GM23338 (cell line): ENCODE measurements at regions not wholly inside any gene's neighbourhood (a gene's known extent, or its start where the extent isn't known, plus 50 kb on each side); places are given as distances from the start of the nearest gene placed in this dataset.

Experiments used
- ATAC-seq: fragments of 200-7000 bp; cut with Tn5 transposase; 3 replicates; pipeline ENCODE4 v1.9.1; 2020
- DNase-seq: peaks from one replicate; pipeline ENCODE4 v3.0.0-alpha.2; 2015; ENCODE audit warnings: low spot score
- H2AFZ ChIP-seq: fragments of 200-600 bp; sonication (generic); 2 replicates; pipeline ENCODE4 v1.8.0; 2016; ENCODE audit warnings: antibody characterized with exemption, mild to moderate bottlenecking, moderate library complexity
- H3F3A ChIP-seq: fragments of 200-600 bp; sonication (generic); replicated peaks from 2 replicates; pipeline ENCODE4 v1.8.0; 2017; ENCODE audit warnings: antibody characterized with exemption, mixed run types, low read depth
- H3K27ac ChIP-seq: fragments of 200-600 bp; sonication (generic); 2 replicates; pipeline ENCODE4 v1.6.1; 2016; ENCODE audit warnings: low read depth
- H3K27me3 ChIP-seq: fragments of 200-600 bp; sonication (generic); 2 replicates; pipeline ENCODE4 v1.8.0; 2016; ENCODE audit warnings: mild to moderate bottlenecking, mixed run types, moderate library complexity; ENCODE audit not compliant: insufficient read depth
- H3K36me3 ChIP-seq: fragments of 200-600 bp; sonication (generic); 2 replicates; pipeline ENCODE4 v1.8.0; 2016; ENCODE audit warnings: mild to moderate bottlenecking; ENCODE audit not compliant: insufficient read depth
- H3K4me1 ChIP-seq: fragments of 200-600 bp; sonication (generic); 2 replicates; pipeline ENCODE4 v1.8.0; 2016; ENCODE audit warnings: mild to moderate bottlenecking, moderate library complexity; ENCODE audit not compliant: insufficient read depth
- H3K4me2 ChIP-seq: fragments of 200-600 bp; sonication (generic); 2 replicates; pipeline ENCODE4 v1.7.1; 2017; ENCODE audit warnings: mixed run types
- H3K4me3 ChIP-seq: fragments of 200-600 bp; sonication (generic); 2 replicates; pipeline ENCODE4 v1.6.1; 2016; ENCODE audit warnings: mixed run types
- H3K79me2 ChIP-seq: fragments of 200-600 bp; sonication (generic); replicated peaks from 2 replicates; pipeline ENCODE4 v1.8.0; 2017; ENCODE audit warnings: mild to moderate bottlenecking; ENCODE audit not compliant: insufficient read depth
- H3K9me2 ChIP-seq: fragments of 200-600 bp; sonication (generic); 2 replicates; pipeline ENCODE4 v1.8.0; 2017; ENCODE audit not compliant: insufficient read depth
- H4K20me1 ChIP-seq: fragments of 200-600 bp; sonication (generic); replicated peaks from 2 replicates; pipeline ENCODE4 v1.8.0; 2017; ENCODE audit warnings: mild to moderate bottlenecking; ENCODE audit not compliant: insufficient read depth
- H3K27ac Mint-ChIP-seq: 2 replicates; pipeline ENCODE4 v1.8.0; 2020; ENCODE audit warnings: inconsistent platforms, mild to moderate bottlenecking, moderate library complexity, mixed read lengths
- H3K27me3 Mint-ChIP-seq: 3 replicates; pipeline ENCODE4 v1.8.0; 2022; ENCODE audit warnings: low read depth, mild to moderate bottlenecking, moderate library complexity, mixed read lengths, inconsistent platforms; ENCODE audit not compliant: insufficient read depth, poor library complexity
- H3K36me3 Mint-ChIP-seq: 3 replicates; pipeline ENCODE4 v1.8.0; 2021; ENCODE audit warnings: low read depth, mild to moderate bottlenecking, inconsistent platforms, moderate library complexity, mixed read lengths
- H3K4me1 Mint-ChIP-seq: 3 replicates; pipeline ENCODE4 v1.8.0; 2020; ENCODE audit warnings: mild to moderate bottlenecking, inconsistent platforms, mixed read lengths
- H3K4me3 Mint-ChIP-seq: 3 replicates; pipeline ENCODE4 v1.8.0; 2021; ENCODE audit warnings: moderate library complexity, mild to moderate bottlenecking, inconsistent platforms, mixed read lengths
- H3K9me3 Mint-ChIP-seq: 3 replicates; pipeline ENCODE4 v1.8.0; 2020; ENCODE audit warnings: moderate library complexity, mild to moderate bottlenecking, inconsistent platforms, mixed read lengths
- CREB1 ChIP-seq: fragments of 250-450 bp; sonication (Bioruptor Pico); IDR thresholded peaks from 2 replicates; pipeline ENCODE4 v1.5.0; 2020; ENCODE audit warnings: low read depth, mild to moderate bottlenecking, moderate library complexity
- EZH2 ChIP-seq: fragments of 200-600 bp; sonication (generic); IDR thresholded peaks from one replicate; pipeline ENCODE4 v1.8.0; 2017; ENCODE audit warnings: antibody characterized with exemption, mild to moderate bottlenecking, low read depth; ENCODE audit not compliant: unreplicated experiment
- EZH2phosphoT487 ChIP-seq: fragments of 200-600 bp; sonication (generic); IDR thresholded peaks from one replicate; pipeline ENCODE4 v1.8.1; 2018; ENCODE audit warnings: antibody characterized with exemption; ENCODE audit not compliant: unreplicated experiment
- JUNB ChIP-seq: IDR thresholded peaks from one replicate; pipeline ENCODE4 v1.6.1; 2016; ENCODE audit warnings: antibody characterized with exemption; ENCODE audit not compliant: unreplicated experiment
- NANOG ChIP-seq: IDR thresholded peaks from 2 replicates; pipeline ENCODE4 v1.6.1; 2016; ENCODE audit warnings: antibody characterized with exemption, borderline replicate concordance
- POLR2AphosphoS5 ChIP-seq: IDR thresholded peaks from 2 replicates; pipeline ENCODE4 v1.6.1; 2016; ENCODE audit warnings: antibody characterized with exemption, low read depth
- STAT1 ChIP-seq: IDR thresholded peaks from one replicate; pipeline ENCODE4 v1.6.1; 2016; ENCODE audit warnings: antibody characterized with exemption; ENCODE audit not compliant: unreplicated experiment
- ZNF114 ChIP-seq: fragments of 250-450 bp; sonication (Bioruptor Pico); IDR thresholded peaks from 2 replicates; pipeline ENCODE4 v1.5.0; 2020; ENCODE audit warnings: mild to moderate bottlenecking, moderate library complexity
- ZNF331 ChIP-seq: fragments of 250-450 bp; sonication (Bioruptor Pico); IDR thresholded peaks from 2 replicates; pipeline ENCODE4 v1.5.0; 2020; ENCODE audit warnings: low read depth, mild to moderate bottlenecking, moderate library complexity
- TF ChIP-seq, protein P1 (sequence below), 2 experiments: fragments of 200-600 bp in 1 of 2; sonication (generic) in 1 of 2; conservative IDR thresholded peaks; 2 replicates each; pipeline versions ENCODE4 v1.5.1 to v1.6.1; 2016 to 2017; ENCODE audit warnings: antibody characterized with exemption in 2 of 2, low read depth in 2 of 2, mild to moderate bottlenecking in 2 of 2, moderate library complexity in 1 of 2
- TF ChIP-seq, protein P2 (sequence below): IDR thresholded peaks from one replicate; pipeline ENCODE4 v1.6.1; 2018; ENCODE audit warnings: antibody characterized with exemption; ENCODE audit not compliant: unreplicated experiment
- TF ChIP-seq, protein P3 (sequence below): fragments of 250-450 bp; sonication (Bioruptor Pico); IDR thresholded peaks from 2 replicates; pipeline ENCODE4 v1.5.0; 2020; ENCODE audit warnings: mild to moderate bottlenecking, moderate library complexity
- TF ChIP-seq, protein P4 (sequence below): IDR thresholded peaks from 2 replicates; pipeline ENCODE4 v1.6.1; 2016; ENCODE audit warnings: antibody characterized with exemption

DNA sequence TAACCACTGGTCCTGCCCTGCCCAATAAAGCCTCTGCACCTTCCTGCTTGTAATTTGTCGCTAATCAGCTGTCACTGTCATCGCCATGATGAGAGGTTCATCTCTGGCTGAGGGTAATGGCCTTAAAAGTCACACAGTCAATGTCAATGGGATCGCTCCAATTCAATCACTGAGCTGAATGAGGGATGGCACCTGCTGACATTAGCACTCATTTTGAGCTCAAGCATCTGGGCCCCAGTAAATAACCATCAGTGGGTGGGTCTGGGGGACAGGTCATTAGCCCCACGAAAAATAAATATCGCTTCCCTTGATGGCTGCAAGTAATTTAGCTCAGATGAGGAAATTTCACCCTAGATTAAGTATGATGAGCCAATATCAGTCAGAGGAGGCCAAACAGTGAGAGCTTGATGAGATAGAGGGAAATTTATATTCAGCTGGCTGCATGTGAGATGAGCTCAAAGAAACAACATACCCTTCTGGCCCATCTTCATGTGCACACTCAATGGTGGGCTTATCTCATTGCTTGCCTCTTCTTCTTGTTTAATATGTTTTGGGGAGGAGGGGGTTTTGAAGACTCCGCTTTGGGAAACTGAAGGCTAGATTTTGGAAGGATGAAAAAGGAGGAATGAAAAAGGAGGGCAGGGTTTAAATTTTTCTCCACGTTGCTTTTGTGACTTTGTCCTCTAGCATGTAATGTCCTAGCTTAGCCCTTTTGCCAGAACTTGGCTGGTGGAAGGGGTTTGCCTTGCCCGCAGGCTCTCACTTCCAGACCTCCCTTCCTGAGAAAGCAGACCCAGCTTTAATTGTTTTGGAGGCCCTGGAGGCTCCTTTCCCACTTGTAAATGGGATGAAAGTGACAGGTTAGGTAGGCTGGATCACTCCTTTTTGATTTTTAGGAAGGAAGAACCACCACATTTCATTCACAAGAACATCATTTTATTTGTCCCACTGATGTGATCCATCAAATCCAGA lies 84.8 kb upstream of the PAQR3 start:
- Histone ChIP-seq H3K79me2 (no peaks in the 10 kb centered on the region), H3K36me3 (no peaks in the 10 kb centered on the region), H3K4me1 (no peaks in the 10 kb centered on the region), H3K9me2 (no peaks in the 10 kb centered on the region), H3K4me3 (no peak overlapping the region), H3K4me2 (no peak overlapping the region), H3K27ac (no peak overlapping the region), H4K20me1 (no peaks in the 10 kb centered on the region), H3K27me3 (no peaks in the 10 kb centered on the region), H2AFZ (no peak overlapping the region), H3F3A (no peaks in the 10 kb centered on the region)
- Mint-ChIP-seq H3K27ac (no peak overlapping the region), H3K36me3 (no peaks in the 10 kb centered on the region), H3K27me3 (no peaks in the 10 kb centered on the region), H3K4me3 (no peak overlapping the region), H3K9me3 (0 out of 3 replicates have a peak, but pooled peaks cover 2% of the 10 kb centered on the region), H3K4me1 (no peaks in the 10 kb centered on the region)
- TF ChIP-seq ZNF331 (CRISPR knock-in tag) = no peak
- TF ChIP-seq, protein P1, sequence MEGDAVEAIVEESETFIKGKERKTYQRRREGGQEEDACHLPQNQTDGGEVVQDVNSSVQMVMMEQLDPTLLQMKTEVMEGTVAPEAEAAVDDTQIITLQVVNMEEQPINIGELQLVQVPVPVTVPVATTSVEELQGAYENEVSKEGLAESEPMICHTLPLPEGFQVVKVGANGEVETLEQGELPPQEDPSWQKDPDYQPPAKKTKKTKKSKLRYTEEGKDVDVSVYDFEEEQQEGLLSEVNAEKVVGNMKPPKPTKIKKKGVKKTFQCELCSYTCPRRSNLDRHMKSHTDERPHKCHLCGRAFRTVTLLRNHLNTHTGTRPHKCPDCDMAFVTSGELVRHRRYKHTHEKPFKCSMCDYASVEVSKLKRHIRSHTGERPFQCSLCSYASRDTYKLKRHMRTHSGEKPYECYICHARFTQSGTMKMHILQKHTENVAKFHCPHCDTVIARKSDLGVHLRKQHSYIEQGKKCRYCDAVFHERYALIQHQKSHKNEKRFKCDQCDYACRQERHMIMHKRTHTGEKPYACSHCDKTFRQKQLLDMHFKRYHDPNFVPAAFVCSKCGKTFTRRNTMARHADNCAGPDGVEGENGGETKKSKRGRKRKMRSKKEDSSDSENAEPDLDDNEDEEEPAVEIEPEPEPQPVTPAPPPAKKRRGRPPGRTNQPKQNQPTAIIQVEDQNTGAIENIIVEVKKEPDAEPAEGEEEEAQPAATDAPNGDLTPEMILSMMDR (conservative IDR thresholded peaks at IDR 0.05; ENCODE audit: low read depth in 2 of 2) = no peak
- no peak for TF ChIP-seq CREB1 (CRISPR knock-in tag)
- TF ChIP-seq, protein P2, sequence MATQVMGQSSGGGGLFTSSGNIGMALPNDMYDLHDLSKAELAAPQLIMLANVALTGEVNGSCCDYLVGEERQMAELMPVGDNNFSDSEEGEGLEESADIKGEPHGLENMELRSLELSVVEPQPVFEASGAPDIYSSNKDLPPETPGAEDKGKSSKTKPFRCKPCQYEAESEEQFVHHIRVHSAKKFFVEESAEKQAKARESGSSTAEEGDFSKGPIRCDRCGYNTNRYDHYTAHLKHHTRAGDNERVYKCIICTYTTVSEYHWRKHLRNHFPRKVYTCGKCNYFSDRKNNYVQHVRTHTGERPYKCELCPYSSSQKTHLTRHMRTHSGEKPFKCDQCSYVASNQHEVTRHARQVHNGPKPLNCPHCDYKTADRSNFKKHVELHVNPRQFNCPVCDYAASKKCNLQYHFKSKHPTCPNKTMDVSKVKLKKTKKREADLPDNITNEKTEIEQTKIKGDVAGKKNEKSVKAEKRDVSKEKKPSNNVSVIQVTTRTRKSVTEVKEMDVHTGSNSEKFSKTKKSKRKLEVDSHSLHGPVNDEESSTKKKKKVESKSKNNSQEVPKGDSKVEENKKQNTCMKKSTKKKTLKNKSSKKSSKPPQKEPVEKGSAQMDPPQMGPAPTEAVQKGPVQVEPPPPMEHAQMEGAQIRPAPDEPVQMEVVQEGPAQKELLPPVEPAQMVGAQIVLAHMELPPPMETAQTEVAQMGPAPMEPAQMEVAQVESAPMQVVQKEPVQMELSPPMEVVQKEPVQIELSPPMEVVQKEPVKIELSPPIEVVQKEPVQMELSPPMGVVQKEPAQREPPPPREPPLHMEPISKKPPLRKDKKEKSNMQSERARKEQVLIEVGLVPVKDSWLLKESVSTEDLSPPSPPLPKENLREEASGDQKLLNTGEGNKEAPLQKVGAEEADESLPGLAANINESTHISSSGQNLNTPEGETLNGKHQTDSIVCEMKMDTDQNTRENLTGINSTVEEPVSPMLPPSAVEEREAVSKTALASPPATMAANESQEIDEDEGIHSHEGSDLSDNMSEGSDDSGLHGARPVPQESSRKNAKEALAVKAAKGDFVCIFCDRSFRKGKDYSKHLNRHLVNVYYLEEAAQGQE = no peak
- TF ChIP-seq ZNF114 (CRISPR knock-in tag) = no peak
- no peak for TF ChIP-seq EZH2phosphoT487
- TF ChIP-seq, protein P3, sequence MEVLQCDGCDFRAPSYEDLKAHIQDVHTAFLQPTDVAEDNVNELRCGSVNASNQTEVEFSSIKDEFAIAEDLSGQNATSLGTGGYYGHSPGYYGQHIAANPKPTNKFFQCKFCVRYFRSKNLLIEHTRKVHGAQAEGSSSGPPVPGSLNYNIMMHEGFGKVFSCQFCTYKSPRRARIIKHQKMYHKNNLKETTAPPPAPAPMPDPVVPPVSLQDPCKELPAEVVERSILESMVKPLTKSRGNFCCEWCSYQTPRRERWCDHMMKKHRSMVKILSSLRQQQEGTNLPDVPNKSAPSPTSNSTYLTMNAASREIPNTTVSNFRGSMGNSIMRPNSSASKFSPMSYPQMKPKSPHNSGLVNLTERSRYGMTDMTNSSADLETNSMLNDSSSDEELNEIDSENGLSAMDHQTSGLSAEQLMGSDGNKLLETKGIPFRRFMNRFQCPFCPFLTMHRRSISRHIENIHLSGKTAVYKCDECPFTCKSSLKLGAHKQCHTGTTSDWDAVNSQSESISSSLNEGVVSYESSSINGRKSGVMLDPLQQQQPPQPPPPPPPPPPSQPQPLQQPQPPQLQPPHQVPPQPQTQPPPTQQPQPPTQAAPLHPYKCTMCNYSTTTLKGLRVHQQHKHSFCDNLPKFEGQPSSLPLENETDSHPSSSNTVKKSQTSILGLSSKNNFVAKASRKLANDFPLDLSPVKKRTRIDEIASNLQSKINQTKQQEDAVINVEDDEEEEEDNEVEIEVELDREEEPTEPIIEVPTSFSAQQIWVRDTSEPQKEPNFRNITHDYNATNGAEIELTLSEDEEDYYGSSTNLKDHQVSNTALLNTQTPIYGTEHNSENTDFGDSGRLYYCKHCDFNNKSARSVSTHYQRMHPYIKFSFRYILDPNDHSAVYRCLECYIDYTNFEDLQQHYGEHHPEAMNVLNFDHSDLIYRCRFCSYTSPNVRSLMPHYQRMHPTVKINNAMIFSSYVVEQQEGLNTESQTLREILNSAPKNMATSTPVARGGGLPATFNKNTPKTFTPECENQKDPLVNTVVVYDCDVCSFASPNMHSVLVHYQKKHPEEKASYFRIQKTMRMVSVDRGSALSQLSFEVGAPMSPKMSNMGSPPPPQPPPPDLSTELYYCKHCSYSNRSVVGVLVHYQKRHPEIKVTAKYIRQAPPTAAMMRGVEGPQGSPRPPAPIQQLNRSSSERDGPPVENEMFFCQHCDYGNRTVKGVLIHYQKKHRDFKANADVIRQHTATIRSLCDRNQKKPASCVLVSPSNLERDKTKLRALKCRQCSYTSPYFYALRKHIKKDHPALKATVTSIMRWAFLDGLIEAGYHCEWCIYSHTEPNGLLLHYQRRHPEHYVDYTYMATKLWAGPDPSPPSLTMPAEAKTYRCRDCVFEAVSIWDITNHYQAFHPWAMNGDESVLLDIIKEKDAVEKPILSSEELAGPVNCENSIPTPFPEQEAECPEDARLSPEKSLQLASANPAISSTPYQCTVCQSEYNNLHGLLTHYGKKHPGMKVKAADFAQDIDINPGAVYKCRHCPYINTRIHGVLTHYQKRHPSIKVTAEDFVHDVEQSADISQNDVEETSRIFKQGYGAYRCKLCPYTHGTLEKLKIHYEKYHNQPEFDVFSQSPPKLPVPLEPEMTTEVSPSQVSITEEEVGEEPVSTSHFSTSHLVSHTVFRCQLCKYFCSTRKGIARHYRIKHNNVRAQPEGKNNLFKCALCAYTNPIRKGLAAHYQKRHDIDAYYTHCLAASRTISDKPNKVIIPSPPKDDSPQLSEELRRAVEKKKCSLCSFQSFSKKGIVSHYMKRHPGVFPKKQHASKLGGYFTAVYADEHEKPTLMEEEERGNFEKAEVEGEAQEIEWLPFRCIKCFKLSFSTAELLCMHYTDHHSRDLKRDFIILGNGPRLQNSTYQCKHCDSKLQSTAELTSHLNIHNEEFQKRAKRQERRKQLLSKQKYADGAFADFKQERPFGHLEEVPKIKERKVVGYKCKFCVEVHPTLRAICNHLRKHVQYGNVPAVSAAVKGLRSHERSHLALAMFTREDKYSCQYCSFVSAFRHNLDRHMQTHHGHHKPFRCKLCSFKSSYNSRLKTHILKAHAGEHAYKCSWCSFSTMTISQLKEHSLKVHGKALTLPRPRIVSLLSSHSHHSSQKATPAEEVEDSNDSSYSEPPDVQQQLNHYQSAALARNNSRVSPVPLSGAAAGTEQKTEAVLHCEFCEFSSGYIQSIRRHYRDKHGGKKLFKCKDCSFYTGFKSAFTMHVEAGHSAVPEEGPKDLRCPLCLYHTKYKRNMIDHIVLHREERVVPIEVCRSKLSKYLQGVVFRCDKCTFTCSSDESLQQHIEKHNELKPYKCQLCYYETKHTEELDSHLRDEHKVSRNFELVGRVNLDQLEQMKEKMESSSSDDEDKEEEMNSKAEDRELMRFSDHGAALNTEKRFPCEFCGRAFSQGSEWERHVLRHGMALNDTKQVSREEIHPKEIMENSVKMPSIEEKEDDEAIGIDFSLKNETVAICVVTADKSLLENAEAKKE = no peak
- TF ChIP-seq NANOG = no peak
- TF ChIP-seq POLR2AphosphoS5 = no peak
- no peak for TF ChIP-seq JUNB
- no peak for TF ChIP-seq STAT1
- no peak for TF ChIP-seq EZH2
- TF ChIP-seq, protein P4, sequence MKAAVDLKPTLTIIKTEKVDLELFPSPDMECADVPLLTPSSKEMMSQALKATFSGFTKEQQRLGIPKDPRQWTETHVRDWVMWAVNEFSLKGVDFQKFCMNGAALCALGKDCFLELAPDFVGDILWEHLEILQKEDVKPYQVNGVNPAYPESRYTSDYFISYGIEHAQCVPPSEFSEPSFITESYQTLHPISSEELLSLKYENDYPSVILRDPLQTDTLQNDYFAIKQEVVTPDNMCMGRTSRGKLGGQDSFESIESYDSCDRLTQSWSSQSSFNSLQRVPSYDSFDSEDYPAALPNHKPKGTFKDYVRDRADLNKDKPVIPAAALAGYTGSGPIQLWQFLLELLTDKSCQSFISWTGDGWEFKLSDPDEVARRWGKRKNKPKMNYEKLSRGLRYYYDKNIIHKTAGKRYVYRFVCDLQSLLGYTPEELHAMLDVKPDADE = no peak
- ATAC-seq = no peak
- no peak for DNase-seq
